Pancreas (tissue), 10 donors: ENCODE measurements at regions not wholly inside any gene's neighbourhood (a gene's known extent, or its start where the extent isn't known, plus 50 kb on each side); places are given as distances from the start of the nearest gene placed in this dataset.
A peak's percentile ranks its signal among the peaks of the same experiment; 100 is the strongest.

Experiments used
- ATAC-seq, 4 donors: fragments of 200-7000 bp; cut with Tn5 transposase; one replicate each; pipeline versions ENCODE4 v1.8.0 to v1.9.1; 2020; ENCODE audit warnings: mild to moderate bottlenecking in 4 of 4, moderate library complexity in 4 of 4
- DNase-seq, 6 donors: peaks; one replicate each; pipeline ENCODE4 v3.0.0-alpha.2; 2020
- FAIRE-seq: peaks from 2 replicates; lab custom pipeline; 2012; peaks lifted over from hg19 to GRCh38; lab: Jason Lieb, UNC
- H3K27ac ChIP-seq, 4 donors: fragments of 200-600 bp; sonication (generic); 1 replicate in 3 of 4; 2 replicates in 1 of 4; pipeline versions ENCODE4 v1.5.0 to v1.8.0; 2020
- H3K27me3 ChIP-seq, 4 donors: fragments of 200-600 bp; one replicate each; pipeline ENCODE4 v1.8.0; 2021
- H3K36me3 ChIP-seq, 3 donors: fragments of 200-600 bp; sonication (generic) in 1 of 3; one replicate each; pipeline versions ENCODE4 v1.5.0 to v1.8.0; 2020 to 2021
- H3K4me1 ChIP-seq, 3 donors: fragments of 200-600 bp; one replicate each; pipeline ENCODE4 v1.8.0; 2021
- H3K4me3 ChIP-seq, 4 donors: fragments of 200-600 bp; sonication (generic) in 2 of 4; one replicate each; pipeline versions ENCODE4 v1.5.0 to v1.8.0; 2020 to 2021
- H3K9me3 ChIP-seq, 4 donors: fragments of 200-600 bp; one replicate each; pipeline ENCODE4 v1.8.0; 2021
- CTCF ChIP-seq, 4 donors: fragments of 200-600 bp; sonication (generic) in 3 of 4; IDR thresholded peaks; one replicate each; pipeline versions ENCODE4 v1.5.0 to v1.8.0; 2021; ENCODE audit warnings: antibody characterized with exemption in 4 of 4
- WGBS, 2 donors: extraction: QIAGEN DNeasy Blood & Tissue Kit; methylation state at CpG; one replicate each; pipeline ENCODE4 v1.1.7; 2013; 5-methylcytosine and 5-hydroxymethylcytosine counted together
- intact Hi-C, 3 donors: fragments of 100-400 bp; cut with DNase I; formaldehyde crosslinking; loops; one replicate each; pipeline versions ENCODE4 v1.11.1 to v1.14.2; 2022
- donor health status: healthy with polysubstance abuse.
- donor health status: DM: no; HTN: no; CAD: no; lungs with moderate emphysema.
- donor health status: DM: no; HTN: no; CAD: no.
- donor health status: control.
- donor health status: control.
- donor health status: Bipolar disorder and iron deficiency.
- donor health status: DM: yes; HTN: yes; CAD: no.
- donor health status: DM: no; HTN: no; CAD: no.
- donor health status: DM: no; HTN: no; CAD: no.
- donor health status: DM: yes; HTN: yes; CAD: no.

GRCh38 chr6:156250593-156250992 is 526.6 kb upstream of the ARID1B start:
- no peaks in the 10 kb centered on the region for H3K27me3 ChIP-seq
- H3K4me3 ChIP-seq: no peak overlapping the region
- no peak overlapping the region for H3K27ac ChIP-seq
- ATAC-seq: no peak
- 87 to 88% methylated on average over 5 of the region's 5 CpGs for WGBS, 2 donors
- intact Hi-C loops: no loop called here
- DNase-seq: no peak
- no peaks in the 10 kb centered on the region for H3K9me3 ChIP-seq
- no peak for TF ChIP-seq CTCF (IDR thresholded peaks at IDR 0.05)
- H3K4me1 ChIP-seq: no peaks in the 10 kb centered on the region
- FAIRE-seq: no peak
- H3K36me3 ChIP-seq: no peaks in the 10 kb centered on the region

GRCh38 chr6:156242206-156242605 is 535.0 kb upstream of the ARID1B start:
- Histone ChIP-seq H3K27ac (no peak overlapping the region), H3K9me3 (no peaks in the 10 kb centered on the region), H3K4me3 (no peak overlapping the region), H3K4me1 (no peaks in the 10 kb centered on the region), H3K36me3 (no peaks in the 10 kb centered on the region), H3K27me3 (no peaks in the 10 kb centered on the region)
- 84 to 95% methylated on average over 3 of the region's 3 CpGs for WGBS, 2 donors
- DNase-seq (no peak), FAIRE-seq (no peak), ATAC-seq (no peak)
- intact Hi-C loops: no loop called here
- TF ChIP-seq CTCF (IDR thresholded peaks at IDR 0.05): no peak

- no peak overlapping the region for H3K4me3 ChIP-seq
- peaks cover 0 to 6% (median 3%) of the 10 kb centered on the region in 3 donors for H3K4me1 ChIP-seq
- no peak for DNase-seq
- 58 to 69% methylated on average over 10 of the region's 10 CpGs for WGBS, 2 donors
- no peak for FAIRE-seq
- intact Hi-C loops: no loop called here
- ATAC-seq: no peak
- no peaks in the 10 kb centered on the region for H3K36me3 ChIP-seq
- H3K27ac ChIP-seq: no peak overlapping the region
- H3K9me3 ChIP-seq: no peaks in the 10 kb centered on the region
- no peaks in the 10 kb centered on the region for H3K27me3 ChIP-seq
- TF ChIP-seq CTCF (IDR thresholded peaks at IDR 0.05): no peak
Measured at GRCh38 chr6:156231026-156231765, 546.0 kb upstream of the ARID1B start.

- FAIRE-seq: peak; percentile 53
- Histone ChIP-seq H3K9me3 (no peaks in the 10 kb centered on the region), H3K4me1 (no peaks in the 10 kb centered on the region), H3K27ac (no peak overlapping the region), H3K27me3 (no peaks in the 10 kb centered on the region), H3K36me3 (no peaks in the 10 kb centered on the region), H3K4me3 (no peak overlapping the region)
- no peak for DNase-seq
- intact Hi-C loops: no loop called here
- ATAC-seq: no peak
- TF ChIP-seq CTCF (IDR thresholded peaks at IDR 0.05): no peak
Measured at GRCh38 chr6:156219973-156220372, 557.2 kb upstream of the ARID1B start.

- H3K27ac ChIP-seq: no peak overlapping the region
- H3K4me3 ChIP-seq: no peak overlapping the region
- no peaks in the 10 kb centered on the region for H3K27me3 ChIP-seq
- intact Hi-C loops: no loop called here
- H3K36me3 ChIP-seq: no peaks in the 10 kb centered on the region
- WGBS, 2 donors: 65 to 67% methylated on average over 3 of the region's 3 CpGs
- no peaks in the 10 kb centered on the region for H3K4me1 ChIP-seq
- FAIRE-seq (no peak), ATAC-seq (no peak), DNase-seq (no peak)
- TF ChIP-seq CTCF (IDR thresholded peaks at IDR 0.05): no peak
- H3K9me3 ChIP-seq: no peaks in the 10 kb centered on the region
Measured at GRCh38 chr6:156205678-156206077, 571.5 kb upstream of the ARID1B start.
